ENCODE measurements at regions not wholly inside any gene's neighbourhood (a gene's known extent, or its start where the extent isn't known, plus 50 kb on each side); places are given as distances from the start of the nearest gene placed in this dataset. TPM values are rescaled to one million over a fixed set of nuclear protein-coding genes. Genes with fewer than 3 reads are reported as not detected.

GRCh38 chr5:88934439-88934838 lies 51.5 kb upstream of the MEF2C start:
- no peak for DNase-seq (ENCODE audit: low read depth in 1 of 2, low spot score in 1 of 2)
- Histone ChIP-seq H3K27ac (replicated peaks) (no peak overlapping the region), H3K27me3 (ENCODE audit: insufficient read depth, poor library complexity, severe bottlenecking) (no peaks in the 10 kb centered on the region), H3K4me3 (replicated peaks; ENCODE audit: insufficient read depth, low read length) (no peak overlapping the region)
- TF ChIP-seq SPI1 (IDR thresholded peaks at IDR 0.05; ENCODE audit: borderline replicate concordance, low read depth), result no peak

Small RNA genes in the stretch of these regions (microRNA-seq; reads per million reads assigned to microRNA genes)
- not detected for gene MIR3660
